Trophoblast cell (in vitro differentiated cells and primary cell): ENCODE measurements at regions not wholly inside any gene's neighbourhood (a gene's known extent, or its start where the extent isn't known, plus 50 kb on each side); places are given as distances from the start of the nearest gene placed in this dataset.
A peak's percentile ranks its signal among the peaks of the same experiment; 100 is the strongest.

ENCODE experiments used
- DNase-seq, 2 donors: peaks; one replicate each; pipeline ENCODE4 v3.0.0-alpha.2; 2016
- H2AFZ ChIP-seq: 2 replicates; pipeline ENCODE4 v1.6.1; 2013; ENCODE audit warnings: low read length, moderate library complexity, mild to moderate bottlenecking; ENCODE audit not compliant: insufficient read depth, poor library complexity
- H2AK5ac ChIP-seq: 2 replicates; pipeline ENCODE4 v1.6.1; 2013; ENCODE audit warnings: mild to moderate bottlenecking, low read length
- H2BK120ac ChIP-seq: 2 replicates; pipeline ENCODE4 v1.6.1; 2013; ENCODE audit warnings: low read length, mild to moderate bottlenecking, moderate library complexity; ENCODE audit not compliant: insufficient read depth, poor library complexity
- H2BK12ac ChIP-seq: 2 replicates; pipeline ENCODE4 v1.6.1; 2013; ENCODE audit warnings: mild to moderate bottlenecking, low read length, moderate library complexity
- H2BK5ac ChIP-seq: 2 replicates; pipeline ENCODE4 v1.6.1; 2013; ENCODE audit warnings: low read length, low read depth, moderate library complexity, mild to moderate bottlenecking; ENCODE audit not compliant: poor library complexity
- H3K14ac ChIP-seq: 2 replicates; pipeline ENCODE4 v1.6.1; 2013; ENCODE audit warnings: mild to moderate bottlenecking, low read length
- H3K18ac ChIP-seq: 2 replicates; pipeline ENCODE4 v1.6.1; 2013; ENCODE audit warnings: mild to moderate bottlenecking, low read length
- H3K23ac ChIP-seq: 2 replicates; pipeline ENCODE4 v1.6.1; 2013; ENCODE audit warnings: low read length
- H3K27ac ChIP-seq: 2 replicates; pipeline ENCODE4 v1.5.1; 2013; ENCODE audit warnings: low read depth, mild to moderate bottlenecking, inconsistent platforms, low read length, moderate library complexity
- H3K27me3 ChIP-seq: 2 replicates; pipeline ENCODE4 v1.6.1; 2013; ENCODE audit warnings: inconsistent platforms, mild to moderate bottlenecking, low read length, moderate library complexity; ENCODE audit not compliant: insufficient read depth
- H3K36me3 ChIP-seq, 2 experiments: 1 replicate in 1 of 2; 2 replicates in 1 of 2; pipeline ENCODE4 v1.6.1; 2013; ENCODE audit warnings: low read length in 2 of 2, mild to moderate bottlenecking in 2 of 2, moderate library complexity in 1 of 2; ENCODE audit not compliant: insufficient read depth in 2 of 2, control insufficient read depth in 1 of 2
- H3K4ac ChIP-seq: 2 replicates; pipeline ENCODE4 v1.6.1; 2013; ENCODE audit warnings: low read depth, mild to moderate bottlenecking, low read length, moderate library complexity
- H3K4me1 ChIP-seq, 2 experiments: 1 replicate in 1 of 2; 2 replicates in 1 of 2; pipeline ENCODE4 v1.6.1; 2013; ENCODE audit warnings: low read length in 2 of 2, mild to moderate bottlenecking in 2 of 2, moderate library complexity in 1 of 2; ENCODE audit not compliant: insufficient read depth in 2 of 2, control insufficient read depth in 1 of 2
- H3K4me2 ChIP-seq: 2 replicates; pipeline ENCODE4 v1.6.1; 2013; ENCODE audit warnings: inconsistent platforms, mild to moderate bottlenecking, low read length, moderate library complexity
- H3K4me3 ChIP-seq: 2 replicates; pipeline ENCODE4 v1.5.1; 2013; ENCODE audit warnings: mild to moderate bottlenecking, low read depth, low read length, inconsistent platforms
- H3K79me1 ChIP-seq: one replicate; pipeline ENCODE4 v1.6.1; 2013; ENCODE audit warnings: low read length
- H3K79me2 ChIP-seq: 2 replicates; pipeline ENCODE4 v1.6.1; 2013; ENCODE audit warnings: low read length, mild to moderate bottlenecking; ENCODE audit not compliant: control insufficient read depth, insufficient read depth, poor library complexity
- H3K9ac ChIP-seq: 2 replicates; pipeline ENCODE4 v1.6.1; 2013; ENCODE audit warnings: mild to moderate bottlenecking, low read length
- H3K9me3 ChIP-seq: 2 replicates; pipeline ENCODE4 v1.6.1; 2013; ENCODE audit warnings: low read depth, mild to moderate bottlenecking, control low read depth, inconsistent platforms, low read length; ENCODE audit not compliant: insufficient read depth
- H4K12ac ChIP-seq: 2 replicates; pipeline ENCODE4 v1.6.1; 2013; ENCODE audit warnings: low read depth, mild to moderate bottlenecking, low read length, moderate library complexity
- H4K8ac ChIP-seq: 2 replicates; pipeline ENCODE4 v1.6.1; 2013; ENCODE audit warnings: low read depth, mild to moderate bottlenecking, low read length, moderate library complexity
- H4K91ac ChIP-seq: one replicate; pipeline ENCODE4 v1.6.1; 2013; ENCODE audit warnings: low read depth, mild to moderate bottlenecking, low read length, moderate library complexity
- WGBS: extraction: QIAGEN DNeasy Blood & Tissue Kit; methylation state at CpG from one replicate; pipeline ENCODE4 v1.1.7; 2013; ENCODE audit warnings: missing lambda C conversion rate; ENCODE audit not compliant: insufficient read length, insufficient coverage; ENCODE audit errors: extremely low coverage; 5-methylcytosine and 5-hydroxymethylcytosine counted together

DNA sequence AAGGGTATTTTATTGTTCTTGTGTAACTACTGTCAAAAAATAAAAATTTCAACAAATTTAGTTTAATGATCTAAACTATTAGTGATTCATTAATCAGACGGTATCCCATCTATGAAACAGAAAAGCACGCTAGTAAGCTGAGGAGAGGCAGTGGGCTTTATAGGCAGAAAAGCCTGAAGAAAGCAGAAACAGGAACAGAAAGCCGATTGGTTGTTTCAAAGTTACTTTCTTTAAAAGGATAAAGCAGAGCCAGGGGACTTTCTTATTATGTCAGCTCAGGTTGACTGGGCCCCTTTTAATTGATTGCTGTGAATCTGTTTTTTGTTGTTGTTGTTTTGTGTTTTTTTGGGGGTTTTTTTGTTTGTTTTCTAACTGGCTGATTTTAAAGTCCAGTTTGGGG, 105.5 kb downstream of the TES start:
- no peak overlapping the region for H3K4ac ChIP-seq
- no peak overlapping the region for H2BK12ac ChIP-seq
- H3K27me3 ChIP-seq = no peaks in the 10 kb centered on the region
- H4K91ac ChIP-seq = no peak overlapping the region
- no peak overlapping the region for H3K4me3 ChIP-seq
- no peak overlapping the region for H4K12ac ChIP-seq
- no peaks in the 10 kb centered on the region for H3K36me3 ChIP-seq
- no peak overlapping the region for H4K8ac ChIP-seq
- no peak overlapping the region for H2BK120ac ChIP-seq
- H3K9ac ChIP-seq = no peak overlapping the region
- no peak overlapping the region for H3K27ac ChIP-seq
- H3K23ac ChIP-seq = no peak overlapping the region
- no peak overlapping the region for H3K14ac ChIP-seq
- H3K9me3 ChIP-seq = no peaks in the 10 kb centered on the region
- peaks cover 3% of the 10 kb centered on the region in 2 experiments for H3K4me1 ChIP-seq
- no peak overlapping the region for H2AK5ac ChIP-seq
- no CpG with 5 or more reads among the region's 3 CpGs for WGBS
- H2AFZ ChIP-seq = no peak overlapping the region
- no peak overlapping the region for H3K18ac ChIP-seq
- H3K79me1 ChIP-seq = peaks cover 4% of the 10 kb centered on the region
- no peak overlapping the region for H2BK5ac ChIP-seq
- no peak overlapping the region for H3K4me2 ChIP-seq
- no peaks in the 10 kb centered on the region for H3K79me2 ChIP-seq
- DNase-seq = no peak

DNA sequence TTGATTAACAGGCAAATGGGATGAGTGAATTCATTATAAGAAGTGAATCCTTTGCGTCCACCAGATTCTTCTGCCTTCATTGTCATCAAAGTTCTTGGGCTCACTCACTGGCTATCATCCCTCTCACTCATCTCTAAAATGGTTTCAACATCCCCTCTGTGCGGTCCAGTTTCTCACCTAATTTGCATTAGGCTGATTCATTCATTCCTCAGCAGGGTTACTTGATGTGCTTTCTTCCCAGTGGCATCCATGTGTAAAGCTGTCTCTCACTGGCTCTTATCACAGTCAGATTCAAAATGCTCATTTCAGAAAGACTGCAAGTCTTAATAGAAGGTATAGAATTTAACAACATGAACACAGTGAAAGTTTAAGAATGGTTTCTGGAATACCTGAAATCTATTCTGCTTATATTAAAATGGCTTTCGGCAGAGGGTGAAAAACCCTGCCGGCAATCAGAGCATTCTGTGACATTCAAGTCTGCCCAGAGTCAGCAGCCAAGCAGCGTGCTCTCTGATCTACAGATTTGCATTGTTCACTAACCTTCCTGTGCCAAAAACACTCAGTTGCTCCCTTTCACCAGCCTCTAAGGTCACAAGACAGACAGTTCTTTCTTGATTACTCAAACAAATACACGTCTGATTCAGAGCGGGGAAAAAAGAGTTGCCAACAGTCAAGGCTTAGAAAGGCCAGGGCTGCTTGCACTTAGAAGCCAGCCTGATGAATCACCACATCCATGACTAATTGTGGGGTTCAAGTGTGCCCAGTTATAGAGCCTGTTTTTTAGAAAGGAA, 106.7 kb downstream of the TES start:
- no peak overlapping the region for H3K18ac ChIP-seq
- no peak overlapping the region for H3K9ac ChIP-seq
- no peak overlapping the region for H3K4ac ChIP-seq
- no peaks in the 10 kb centered on the region for H3K27me3 ChIP-seq
- peak overlapping the region; percentile 61 for H3K27ac ChIP-seq
- WGBS = no CpG with 5 or more reads among the region's 7 CpGs
- H4K12ac ChIP-seq = no peak overlapping the region
- no peaks in the 10 kb centered on the region for H3K36me3 ChIP-seq
- H3K9me3 ChIP-seq = no peaks in the 10 kb centered on the region
- no peak overlapping the region for H3K4me2 ChIP-seq
- peaks cover 3% of the 10 kb centered on the region in 2 experiments for H3K4me1 ChIP-seq
- no peak overlapping the region for H2AK5ac ChIP-seq
- no peak overlapping the region for H2BK5ac ChIP-seq
- H3K23ac ChIP-seq = no peak overlapping the region
- peak; percentile 61 to 81 for DNase-seq
- no peak overlapping the region for H4K8ac ChIP-seq
- H3K4me3 ChIP-seq = no peak overlapping the region
- peaks cover 4% of the 10 kb centered on the region for H3K79me1 ChIP-seq
- H2BK12ac ChIP-seq = peak overlapping the region; percentile 65
- H4K91ac ChIP-seq = no peak overlapping the region
- H2AFZ ChIP-seq = no peak overlapping the region
- no peak overlapping the region for H3K14ac ChIP-seq
- H3K79me2 ChIP-seq = no peaks in the 10 kb centered on the region
- H2BK120ac ChIP-seq = no peak overlapping the region

DNA sequence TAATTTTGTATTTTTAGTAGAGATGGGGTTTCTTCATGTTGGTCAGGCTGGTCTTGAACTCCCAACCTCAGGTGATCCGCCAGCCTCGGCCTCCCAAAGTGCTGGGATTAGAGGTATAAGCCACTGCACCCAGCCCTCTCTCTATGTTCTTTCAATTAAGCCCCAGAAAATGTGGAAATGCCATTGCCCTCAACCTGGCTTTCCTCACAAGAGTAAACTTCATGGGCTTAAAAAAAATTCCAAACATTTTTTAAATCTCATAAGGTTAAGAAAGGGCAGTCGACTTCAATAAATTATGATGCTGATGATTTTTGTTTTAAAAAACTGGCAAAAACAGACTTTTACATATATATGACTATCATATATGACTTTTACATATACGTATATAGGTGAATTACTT, 107.6 kb downstream of the TES start:
- Histone ChIP-seq H3K79me1 (peaks cover 4% of the 10 kb centered on the region), H3K36me3 (no peaks in the 10 kb centered on the region), H3K27ac (no peak overlapping the region), H3K4ac (no peak overlapping the region), H2BK12ac (no peak overlapping the region), H2BK5ac (no peak overlapping the region), H3K79me2 (no peaks in the 10 kb centered on the region), H3K4me1 (peaks cover 3% of the 10 kb centered on the region in 2 experiments), H4K91ac (no peak overlapping the region), H3K9me3 (no peaks in the 10 kb centered on the region), H4K8ac (no peak overlapping the region), H2BK120ac (no peak overlapping the region), H3K23ac (no peak overlapping the region), H3K4me3 (no peak overlapping the region), H3K18ac (no peak overlapping the region), H3K4me2 (no peak overlapping the region), H3K27me3 (no peaks in the 10 kb centered on the region), H4K12ac (no peak overlapping the region), H3K9ac (no peak overlapping the region), H2AFZ (no peak overlapping the region), H3K14ac (no peak overlapping the region), H2AK5ac (no peak overlapping the region)
- no peak for DNase-seq
- no CpG with 5 or more reads among the region's 4 CpGs for WGBS

DNA sequence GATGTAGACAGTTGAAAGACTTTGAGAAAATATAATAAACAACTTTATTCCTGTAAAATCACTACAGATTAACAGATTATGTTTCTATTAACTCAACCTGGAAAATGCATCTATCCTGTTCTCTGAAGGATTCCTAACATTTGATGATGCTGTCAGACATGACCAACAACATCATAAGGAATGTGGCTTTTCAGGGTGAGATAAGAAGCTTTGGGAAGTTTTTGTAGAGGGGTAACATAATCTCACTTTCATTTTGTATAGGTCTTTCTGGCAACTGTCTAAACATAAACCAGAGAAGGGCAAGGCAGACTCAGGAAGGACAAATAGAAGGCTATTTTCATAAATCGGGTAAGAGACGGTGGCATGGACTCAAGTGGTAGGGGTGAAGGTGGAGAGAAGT, 112.2 kb downstream of the TES start:
- Histone ChIP-seq H3K9me3 (no peaks in the 10 kb centered on the region), H2AK5ac (no peak overlapping the region), H2BK12ac (no peak overlapping the region), H4K8ac (no peak overlapping the region), H4K12ac (no peak overlapping the region), H3K27me3 (no peaks in the 10 kb centered on the region), H3K23ac (no peak overlapping the region), H2BK120ac (no peak overlapping the region), H3K4me3 (no peak overlapping the region), H3K4me1 (no peaks in the 10 kb centered on the region), H3K27ac (no peak overlapping the region), H3K4me2 (no peak overlapping the region), H3K18ac (no peak overlapping the region), H3K14ac (no peak overlapping the region), H3K79me1 (no peaks in the 10 kb centered on the region), H2AFZ (no peak overlapping the region), H4K91ac (no peak overlapping the region), H3K9ac (no peak overlapping the region), H3K79me2 (no peaks in the 10 kb centered on the region), H3K4ac (no peak overlapping the region), H3K36me3 (no peaks in the 10 kb centered on the region), H2BK5ac (no peak overlapping the region)
- peak in 1 of 2 donors; percentile 66 for DNase-seq
- WGBS = no CpG with 5 or more reads among the region's 2 CpGs
